Loucy (cell line): ENCODE measurements at regions not wholly inside any gene's neighbourhood (a gene's known extent, or its start where the extent isn't known, plus 50 kb on each side); places are given as distances from the start of the nearest gene placed in this dataset.

Experiments
- EZH2phosphoT487 ChIP-seq: fragments of 200-600 bp; IDR thresholded peaks from 2 replicates; pipeline ENCODE4 v1.6.1; 2018; ENCODE audit warnings: antibody characterized with exemption, mild to moderate bottlenecking, moderate library complexity, borderline replicate concordance
- TF ChIP-seq, protein P1 (sequence below): fragments of 200-600 bp; sonication (generic); conservative IDR thresholded peaks from 2 replicates; pipeline ENCODE4 v1.5.1; 2014; ENCODE audit warnings: mild to moderate bottlenecking, antibody characterized with exemption, low read length

DNA sequence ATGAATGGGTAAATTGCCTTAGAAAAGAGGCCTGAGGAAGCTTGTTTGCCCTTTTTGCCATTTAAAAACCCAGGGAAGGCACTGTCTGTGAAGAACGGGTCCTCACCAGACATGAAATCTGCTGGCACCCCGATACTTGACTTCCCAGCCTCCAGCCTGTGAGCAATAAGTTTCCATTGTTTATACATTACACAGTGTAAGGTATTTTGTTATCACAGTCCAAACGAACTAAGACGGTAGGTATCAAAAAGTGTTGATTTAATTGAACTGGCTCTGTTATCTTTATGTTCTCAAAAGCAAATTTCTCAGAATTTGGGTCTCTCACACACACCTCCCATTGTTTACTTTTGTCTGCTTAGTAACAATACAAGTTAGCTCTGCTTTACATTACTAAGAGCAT, 181.1 kb upstream of the MARCKS start:
- TF ChIP-seq, protein P1, sequence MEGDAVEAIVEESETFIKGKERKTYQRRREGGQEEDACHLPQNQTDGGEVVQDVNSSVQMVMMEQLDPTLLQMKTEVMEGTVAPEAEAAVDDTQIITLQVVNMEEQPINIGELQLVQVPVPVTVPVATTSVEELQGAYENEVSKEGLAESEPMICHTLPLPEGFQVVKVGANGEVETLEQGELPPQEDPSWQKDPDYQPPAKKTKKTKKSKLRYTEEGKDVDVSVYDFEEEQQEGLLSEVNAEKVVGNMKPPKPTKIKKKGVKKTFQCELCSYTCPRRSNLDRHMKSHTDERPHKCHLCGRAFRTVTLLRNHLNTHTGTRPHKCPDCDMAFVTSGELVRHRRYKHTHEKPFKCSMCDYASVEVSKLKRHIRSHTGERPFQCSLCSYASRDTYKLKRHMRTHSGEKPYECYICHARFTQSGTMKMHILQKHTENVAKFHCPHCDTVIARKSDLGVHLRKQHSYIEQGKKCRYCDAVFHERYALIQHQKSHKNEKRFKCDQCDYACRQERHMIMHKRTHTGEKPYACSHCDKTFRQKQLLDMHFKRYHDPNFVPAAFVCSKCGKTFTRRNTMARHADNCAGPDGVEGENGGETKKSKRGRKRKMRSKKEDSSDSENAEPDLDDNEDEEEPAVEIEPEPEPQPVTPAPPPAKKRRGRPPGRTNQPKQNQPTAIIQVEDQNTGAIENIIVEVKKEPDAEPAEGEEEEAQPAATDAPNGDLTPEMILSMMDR: no peak
- no peak for TF ChIP-seq EZH2phosphoT487
